ENCODE measurements at regions not wholly inside any gene's neighbourhood (a gene's known extent, or its start where the extent isn't known, plus 50 kb on each side); places are given as distances from the start of the nearest gene placed in this dataset.
"Not testable (repeated sequence)": the region's sequence is repeated elsewhere in the genome, so short reads cannot be mapped to it uniquely, and the experiment has no call there.

DNA sequence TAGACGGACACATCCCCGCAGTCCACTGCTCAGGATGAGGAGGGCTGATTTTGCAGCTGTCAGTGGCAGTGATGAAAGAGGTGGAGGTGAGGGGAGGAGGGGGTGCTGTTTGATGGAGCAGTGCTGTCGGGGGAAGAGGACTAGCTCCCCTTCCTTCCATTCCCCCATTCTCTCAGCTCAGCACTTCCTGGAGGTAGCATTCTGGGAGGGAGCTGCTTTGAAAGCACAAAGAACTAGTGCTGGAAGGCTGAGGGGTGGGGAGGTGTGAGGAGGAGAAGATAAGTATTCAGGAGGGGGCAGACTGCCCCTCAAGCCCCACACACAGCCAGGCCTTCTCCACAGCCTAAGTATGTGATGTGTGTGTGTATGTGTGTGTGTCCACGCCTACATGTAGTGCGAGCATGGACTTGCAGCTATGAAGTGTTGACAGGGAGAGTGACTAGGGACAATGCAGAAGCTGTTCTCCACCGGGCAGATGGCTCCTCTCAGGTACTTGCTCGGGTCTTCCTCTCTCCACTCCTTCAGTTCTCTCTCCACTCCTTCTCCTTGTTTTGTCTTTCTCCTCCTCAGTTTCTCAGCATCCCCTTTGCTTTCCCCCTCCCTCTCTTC lies 65.5 kb upstream of the HSPA9 start:
- TF ChIP-seq CTCF (IDR thresholded peaks at IDR 0.05; ENCODE audit: low read depth, low read length), result no peak
- DNase-seq (ENCODE audit: extremely low read depth, low read depth), result no peak

DNA sequence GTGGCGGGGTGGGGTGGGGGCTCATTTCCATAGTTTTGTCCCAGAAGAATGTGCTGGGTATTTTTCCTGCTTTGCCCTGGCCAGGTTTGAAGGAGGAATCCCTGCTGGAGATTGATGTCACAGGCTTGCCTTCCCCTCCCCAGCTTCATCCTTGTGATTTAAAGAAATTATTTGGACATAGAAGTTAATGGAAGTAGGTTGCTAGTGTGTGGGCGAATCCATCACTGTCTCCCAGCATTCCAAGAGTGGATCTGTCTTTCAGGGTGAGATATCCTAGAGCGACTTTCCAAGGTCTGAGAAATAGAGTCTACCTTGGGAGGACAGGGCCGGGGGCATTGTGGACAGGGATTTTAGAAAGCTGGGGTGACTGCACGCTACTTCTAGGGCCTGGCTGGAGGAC lies 64.9 kb upstream of the HSPA9 start:
- no peak for DNase-seq (ENCODE audit: extremely low read depth, low read depth)
- TF ChIP-seq CTCF (IDR thresholded peaks at IDR 0.05; ENCODE audit: low read depth, low read length), result no peak

- DNase-seq (ENCODE audit: extremely low read depth, low read depth), result no peak
These were observed 64.1 kb upstream of the HSPA9 start for GRCh38 chr5:138639326-138639725.

DNA sequence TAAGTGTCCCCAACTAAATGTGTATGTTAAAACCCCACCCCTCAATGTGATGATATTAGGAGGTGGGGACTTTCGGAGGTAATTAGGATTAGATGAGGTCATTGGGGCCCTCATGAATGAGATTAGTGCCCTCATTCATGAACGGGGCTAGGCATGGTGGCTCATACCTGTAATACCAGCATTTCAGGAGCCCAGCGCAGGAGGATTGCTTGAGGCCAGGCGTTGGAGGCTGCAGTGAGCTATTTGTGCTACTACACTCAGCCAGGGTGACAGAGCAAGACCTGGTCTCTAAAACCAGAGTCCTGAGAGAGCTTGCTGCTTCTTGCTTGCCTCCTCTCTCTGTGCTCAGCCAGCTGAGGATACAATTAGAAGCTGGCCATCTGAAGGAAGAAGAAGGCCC lies 62.1 kb upstream of the HSPA9 start:
- no peak for DNase-seq (ENCODE audit: extremely low read depth, low read depth)
- no peak for TF ChIP-seq CTCF (IDR thresholded peaks at IDR 0.05; ENCODE audit: low read depth, low read length)

More at GRCh38 chr5:138639326-138639725, 64.1 kb upstream of the HSPA9 start:
- TF ChIP-seq CTCF (IDR thresholded peaks at IDR 0.05; ENCODE audit: low read depth, low read length), result no peak

- no peak for TF ChIP-seq CTCF (IDR thresholded peaks at IDR 0.05; ENCODE audit: low read depth, low read length)
- DNase-seq (ENCODE audit: extremely low read depth, low read depth), result no peak
These were observed 61.3 kb upstream of the HSPA9 start for GRCh38 chr5:138636398-138636944.

- no peak for DNase-seq (ENCODE audit: extremely low read depth, low read depth)
- TF ChIP-seq CTCF (IDR thresholded peaks at IDR 0.05; ENCODE audit: low read depth, low read length), result no peak
These were observed 60.5 kb upstream of the HSPA9 start for GRCh38 chr5:138635708-138636107.

GRCh38 chr5:138635265-138635664 lies 60.1 kb upstream of the HSPA9 start:
- DNase-seq (ENCODE audit: extremely low read depth, low read depth), result no peak
- no peak for TF ChIP-seq CTCF (IDR thresholded peaks at IDR 0.05; ENCODE audit: low read depth, low read length)

DNA sequence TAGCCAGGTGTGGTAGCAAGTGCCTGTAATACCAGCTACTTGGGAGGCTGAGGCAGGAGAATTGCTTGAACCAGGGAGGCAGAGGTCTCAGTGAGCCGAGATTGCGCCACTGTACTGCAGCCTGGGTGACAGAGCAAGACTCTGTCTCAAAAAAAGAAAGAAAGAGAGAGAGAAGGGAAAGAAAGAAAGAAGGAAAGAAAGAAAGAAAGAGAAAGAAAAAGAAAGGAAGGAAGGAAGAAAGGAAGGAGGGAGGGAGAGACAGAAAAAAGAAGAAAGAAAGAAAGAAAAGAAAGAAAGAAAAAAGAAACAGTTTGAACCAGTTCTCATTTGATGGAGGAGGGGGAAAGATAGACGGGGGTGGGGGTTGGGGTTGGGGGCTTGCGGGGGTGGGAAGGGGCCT lies 59.6 kb upstream of the HSPA9 start:
- not testable (repeated sequence) for DNase-seq (ENCODE audit: extremely low read depth, low read depth)

Data from AG09319 (cell line).